ENCODE measurements at regions not wholly inside any gene's neighbourhood (a gene's known extent, or its start where the extent isn't known, plus 50 kb on each side); places are given as distances from the start of the nearest gene placed in this dataset.

DNA sequence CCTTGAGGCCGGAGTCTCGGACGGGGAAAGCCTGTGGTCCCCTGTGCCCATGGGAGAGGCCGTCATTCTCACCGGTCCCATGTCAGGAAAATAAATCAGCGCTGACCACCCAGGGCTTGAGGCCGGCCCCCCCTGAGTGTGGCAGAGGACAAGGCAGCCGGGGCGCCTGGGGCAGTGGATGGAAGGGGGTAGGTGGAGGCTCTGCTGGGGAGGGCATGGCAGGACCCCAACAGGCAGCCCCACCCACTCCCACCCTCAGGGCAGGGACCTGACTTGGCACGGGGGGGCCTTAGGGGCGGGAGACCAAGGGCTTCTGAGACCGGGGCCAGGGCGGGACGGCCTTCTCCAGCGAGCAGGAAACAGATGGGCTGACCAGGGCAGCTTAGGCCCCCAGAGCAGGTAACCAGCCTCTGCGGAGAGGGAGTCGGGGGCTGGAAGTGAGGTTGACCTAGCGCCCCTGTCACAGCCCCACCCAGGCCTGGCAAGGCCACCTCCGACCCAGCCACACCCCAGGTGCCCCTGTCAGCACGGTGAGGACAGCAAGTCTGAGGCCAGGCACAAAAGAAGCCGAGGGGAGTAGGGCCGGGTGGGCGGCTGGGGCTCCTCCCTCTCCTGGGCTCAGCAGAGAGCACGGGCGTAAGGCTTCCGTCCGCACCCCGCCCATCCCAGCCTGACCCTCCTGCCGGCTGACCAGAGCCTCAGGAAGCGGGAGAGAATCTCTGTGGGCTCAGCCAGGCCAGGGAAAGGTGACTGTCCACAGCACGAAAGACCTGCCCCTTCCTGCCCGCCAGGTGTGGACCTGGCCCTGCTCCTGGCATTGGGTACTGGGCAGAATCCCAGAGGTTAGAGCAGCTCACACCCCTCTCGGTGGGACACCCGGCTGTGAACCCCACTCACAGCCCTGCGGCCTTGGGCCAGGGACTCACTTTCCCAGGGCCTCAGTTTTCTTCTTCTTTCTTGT is 87.4 kb downstream of the FOXL3 start:
- Histone ChIP-seq H3K4me3 (no peak overlapping the region), H3K4me1 (ENCODE audit: insufficient read depth) (no peaks in the 10 kb centered on the region), H3K36me3 (no peaks in the 10 kb centered on the region), H3K27ac (no peak overlapping the region), H3K9me3 (no peaks in the 10 kb centered on the region), H3K27me3 (no peaks in the 10 kb centered on the region)
- TF ChIP-seq, protein P1, sequence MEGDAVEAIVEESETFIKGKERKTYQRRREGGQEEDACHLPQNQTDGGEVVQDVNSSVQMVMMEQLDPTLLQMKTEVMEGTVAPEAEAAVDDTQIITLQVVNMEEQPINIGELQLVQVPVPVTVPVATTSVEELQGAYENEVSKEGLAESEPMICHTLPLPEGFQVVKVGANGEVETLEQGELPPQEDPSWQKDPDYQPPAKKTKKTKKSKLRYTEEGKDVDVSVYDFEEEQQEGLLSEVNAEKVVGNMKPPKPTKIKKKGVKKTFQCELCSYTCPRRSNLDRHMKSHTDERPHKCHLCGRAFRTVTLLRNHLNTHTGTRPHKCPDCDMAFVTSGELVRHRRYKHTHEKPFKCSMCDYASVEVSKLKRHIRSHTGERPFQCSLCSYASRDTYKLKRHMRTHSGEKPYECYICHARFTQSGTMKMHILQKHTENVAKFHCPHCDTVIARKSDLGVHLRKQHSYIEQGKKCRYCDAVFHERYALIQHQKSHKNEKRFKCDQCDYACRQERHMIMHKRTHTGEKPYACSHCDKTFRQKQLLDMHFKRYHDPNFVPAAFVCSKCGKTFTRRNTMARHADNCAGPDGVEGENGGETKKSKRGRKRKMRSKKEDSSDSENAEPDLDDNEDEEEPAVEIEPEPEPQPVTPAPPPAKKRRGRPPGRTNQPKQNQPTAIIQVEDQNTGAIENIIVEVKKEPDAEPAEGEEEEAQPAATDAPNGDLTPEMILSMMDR (IDR thresholded peaks at IDR 0.05) = no peak
- TF ChIP-seq EP300 (IDR thresholded peaks at IDR 0.05) = no peak
- TF ChIP-seq POLR2A (IDR thresholded peaks at IDR 0.05) = no peak
- WGBS, 3 donors = 76 to 83% (median 82%) methylated on average over 29 to 35 of the region's 35 CpGs
- intact Hi-C loops (cut with DNase I) = no loop called here
- DNase-seq = peak in 4 of 5 donors; percentile 12 to 33 (median 22)

DNA sequence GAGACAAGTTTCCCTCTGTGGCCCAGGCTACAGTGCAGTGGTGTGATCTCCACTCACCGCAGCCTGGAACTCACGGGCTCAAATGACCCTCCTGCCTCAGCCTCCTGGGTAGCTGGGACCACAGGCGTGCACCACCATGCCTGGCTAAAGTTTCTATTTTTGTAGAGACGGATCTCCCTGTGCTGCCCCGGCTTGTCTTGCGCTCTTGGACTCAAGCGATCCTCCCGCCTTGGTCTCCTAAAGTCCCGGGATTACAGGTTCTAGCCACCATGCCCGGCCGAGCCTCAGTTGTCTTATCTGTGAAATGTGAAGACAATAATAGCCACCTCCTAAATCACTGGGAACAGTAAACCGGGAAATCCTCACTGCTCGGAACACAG is 88.1 kb downstream of the FOXL3 start:
- peak in 1 of 5 donors; percentile 13 for DNase-seq
- intact Hi-C loops (cut with DNase I) = no loop called here
- WGBS, 3 donors = 92 to 96% (median 94%) methylated on average over 13 of the region's 13 CpGs

DNA sequence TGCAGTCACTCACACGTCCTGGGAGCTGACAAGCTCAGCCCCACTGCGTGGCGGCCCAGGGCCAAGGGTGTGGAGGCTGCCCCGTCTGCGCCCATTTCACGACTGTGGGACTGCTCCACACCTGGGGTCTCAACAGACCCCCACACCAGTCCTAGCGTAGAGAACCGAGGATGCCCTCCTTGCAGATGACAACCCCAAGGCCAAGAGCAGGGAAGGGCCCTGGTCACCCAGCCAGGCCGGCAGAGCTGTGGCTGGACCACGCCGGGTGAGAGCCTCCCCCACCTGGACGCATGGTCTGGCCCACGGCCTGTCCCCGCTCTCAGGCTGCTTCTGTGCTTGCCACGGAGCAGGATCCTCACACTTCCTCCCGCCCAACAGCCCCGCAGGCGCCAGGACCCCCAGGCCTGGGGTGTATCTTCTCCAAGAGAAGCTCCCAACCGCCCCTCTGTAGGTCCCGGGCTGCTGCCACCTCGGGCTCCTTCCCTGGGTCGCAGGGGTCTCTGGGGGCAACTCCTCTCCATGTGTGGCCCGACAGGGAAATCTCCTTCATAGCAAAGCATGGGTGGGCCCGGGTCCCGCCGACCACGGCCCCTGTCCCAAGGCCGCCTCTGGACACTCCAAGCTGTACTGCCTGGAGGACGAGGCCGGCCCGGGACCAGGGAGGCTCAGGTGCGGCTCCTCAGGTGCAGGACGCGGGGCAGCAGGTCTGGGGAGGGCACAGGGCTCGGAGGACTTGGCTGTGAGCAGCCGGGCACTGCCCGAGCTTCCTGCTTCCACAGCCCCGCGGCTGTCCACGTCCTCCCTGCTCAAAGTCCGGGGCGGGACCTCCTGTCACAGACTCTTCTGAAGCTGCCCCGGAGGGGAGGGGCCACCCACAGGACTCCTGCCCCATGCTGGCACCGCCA is 88.8 kb downstream of the FOXL3 start:
- peak in 3 of 5 donors; percentile 11 to 30 (median 15) for DNase-seq
- Histone ChIP-seq H3K27me3 (no peaks in the 10 kb centered on the region), H3K27ac (no peak overlapping the region), H3K4me1 (ENCODE audit: insufficient read depth) (no peaks in the 10 kb centered on the region), H3K4me3 (no peak overlapping the region), H3K36me3 (no peaks in the 10 kb centered on the region), H3K9me3 (no peaks in the 10 kb centered on the region)
- WGBS, 3 donors = 70 to 71% (median 71%) methylated on average over 33 to 44 of the region's 44 CpGs
- TF ChIP-seq EP300 (IDR thresholded peaks at IDR 0.05) = no peak
- TF ChIP-seq, protein P1 (IDR thresholded peaks at IDR 0.05) = no peak
- TF ChIP-seq POLR2A (IDR thresholded peaks at IDR 0.05) = no peak
- intact Hi-C loops (cut with DNase I) = no loop called here

More for the DNA sequence above, 88.1 kb downstream of the FOXL3 start:
- Histone ChIP-seq H3K9me3 (no peaks in the 10 kb centered on the region), H3K4me1 (ENCODE audit: insufficient read depth) (no peaks in the 10 kb centered on the region), H3K4me3 (no peak overlapping the region), H3K36me3 (no peaks in the 10 kb centered on the region), H3K27me3 (no peaks in the 10 kb centered on the region), H3K27ac (no peak overlapping the region)
- TF ChIP-seq EP300 (IDR thresholded peaks at IDR 0.05) (no peak), POLR2A (IDR thresholded peaks at IDR 0.05) (no peak)
- TF ChIP-seq, protein P1 (IDR thresholded peaks at IDR 0.05) = no peak

DNA sequence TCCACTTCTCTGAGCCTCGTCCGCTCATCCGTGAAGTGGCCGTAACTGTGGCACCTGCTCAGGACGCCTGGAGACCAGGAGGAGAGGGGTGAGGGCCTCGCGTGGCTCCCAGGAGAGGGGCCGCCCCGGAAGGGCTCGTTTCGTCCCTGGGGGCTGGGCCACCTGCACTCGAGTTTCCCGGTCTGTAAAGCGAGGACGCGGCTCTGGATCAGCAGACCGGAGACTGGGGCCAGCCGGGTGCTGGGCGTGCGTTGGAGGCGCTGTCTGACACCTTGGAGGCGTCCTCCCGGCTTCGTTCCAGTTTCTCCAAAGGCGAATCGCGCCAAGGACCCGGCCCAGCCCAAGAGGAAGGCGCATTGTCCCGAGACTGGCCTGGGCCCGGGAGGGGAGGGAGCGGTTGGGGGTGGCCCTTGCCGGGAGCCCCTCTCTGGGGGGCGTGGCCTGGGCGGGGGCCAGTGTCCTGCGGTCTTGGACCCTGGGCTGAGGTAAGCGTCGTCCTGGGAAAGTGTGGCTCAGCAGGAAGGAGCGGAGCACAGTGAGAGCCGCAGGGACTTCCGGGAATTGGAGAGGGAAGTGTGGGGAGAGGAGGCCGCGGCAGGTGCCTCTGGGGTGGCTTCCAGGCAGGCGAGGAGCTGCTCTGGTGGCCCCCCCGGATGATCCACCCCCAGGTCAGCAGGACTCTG is 89.6 kb downstream of the FOXL3 start:
- Histone ChIP-seq H3K27me3 (no peaks in the 10 kb centered on the region), H3K36me3 (no peaks in the 10 kb centered on the region), H3K27ac (no peak overlapping the region), H3K4me1 (ENCODE audit: insufficient read depth) (no peaks in the 10 kb centered on the region), H3K4me3 (no peak overlapping the region), H3K9me3 (no peaks in the 10 kb centered on the region)
- intact Hi-C loops (cut with DNase I) = no loop called here
- no peak for TF ChIP-seq POLR2A (IDR thresholded peaks at IDR 0.05)
- TF ChIP-seq EP300 (IDR thresholded peaks at IDR 0.05) = no peak
- TF ChIP-seq, protein P1 (IDR thresholded peaks at IDR 0.05) = no peak
- 14 to 26% (median 24%) methylated on average over 39 to 45 of the region's 45 CpGs for WGBS, 3 donors
- DNase-seq = peak in 3 of 5 donors; percentile 20 to 42 (median 32)
